ENCODE measurements at regions not wholly inside any gene's neighbourhood (a gene's known extent, or its start where the extent isn't known, plus 50 kb on each side); places are given as distances from the start of the nearest gene placed in this dataset.

- Histone ChIP-seq H3K36me3 (ENCODE audit: insufficient read depth, low read length) (no peaks in the 10 kb centered on the region), H3K4me3 (ENCODE audit: low read length) (no peak overlapping the region), H4K20me1 (ENCODE audit: insufficient read depth) (no peaks in the 10 kb centered on the region), H3K27me3 (ENCODE audit: insufficient read depth, low read depth, low read length) (no peaks in the 10 kb centered on the region), H3K4me2 (ENCODE audit: low read length) (no peak overlapping the region), H3K9me2 (ENCODE audit: insufficient read depth, low read length) (no peaks in the 10 kb centered on the region), H3K27ac (ENCODE audit: low read length) (no peak overlapping the region), H3K79me2 (replicated peaks; ENCODE audit: insufficient read depth, low read length) (no peaks in the 10 kb centered on the region), H3K9ac (ENCODE audit: low read length) (no peak overlapping the region), H3F3A (ENCODE audit: insufficient read depth, low read length, poor library complexity, severe bottlenecking) (no peaks in the 10 kb centered on the region), H2AFZ (ENCODE audit: low read depth, low read length) (no peak overlapping the region), H3K9me3 (ENCODE audit: low read length) (no peaks in the 10 kb centered on the region)
- TF ChIP-seq SMC3 (conservative IDR thresholded peaks at IDR 0.05; ENCODE audit: poor library complexity), result no peak
- TF ChIP-seq MXI1 (conservative IDR thresholded peaks at IDR 0.05; ENCODE audit: poor library complexity, severe bottlenecking), result no peak
These were observed 187.1 kb upstream of the MAN1A1 start for GRCh38 chr6:119536666-119537065.

GRCh38 chr6:119535332-119535731 is 185.8 kb upstream of the MAN1A1 start:
- Histone ChIP-seq H3K27ac (ENCODE audit: low read length) (no peak overlapping the region), H3K27me3 (ENCODE audit: insufficient read depth, low read depth, low read length) (no peaks in the 10 kb centered on the region), H3F3A (ENCODE audit: insufficient read depth, low read length, poor library complexity, severe bottlenecking) (no peaks in the 10 kb centered on the region), H3K79me2 (replicated peaks; ENCODE audit: insufficient read depth, low read length) (no peaks in the 10 kb centered on the region), H3K9me3 (ENCODE audit: low read length) (no peaks in the 10 kb centered on the region), H4K20me1 (ENCODE audit: insufficient read depth) (no peaks in the 10 kb centered on the region), H3K9ac (ENCODE audit: low read length) (no peak overlapping the region), H3K9me2 (ENCODE audit: insufficient read depth, low read length) (no peaks in the 10 kb centered on the region), H2AFZ (ENCODE audit: low read depth, low read length) (no peak overlapping the region), H3K36me3 (ENCODE audit: insufficient read depth, low read length) (no peaks in the 10 kb centered on the region), H3K4me3 (ENCODE audit: low read length) (no peak overlapping the region), H3K4me2 (ENCODE audit: low read length) (no peak overlapping the region)
- TF ChIP-seq REST (IDR thresholded peaks at IDR 0.05; ENCODE audit: borderline replicate concordance), result no peak
- TF ChIP-seq EZH2 (IDR thresholded peaks at IDR 0.05; ENCODE audit: borderline replicate concordance, insufficient read depth, low read length, poor library complexity, severe bottlenecking), result no peak

GRCh38 chr6:119533603-119534279 is 184.2 kb upstream of the MAN1A1 start:
- TF ChIP-seq MXI1 (conservative IDR thresholded peaks at IDR 0.05; ENCODE audit: poor library complexity, severe bottlenecking), result no peak
- no peak for TF ChIP-seq REST (IDR thresholded peaks at IDR 0.05; ENCODE audit: borderline replicate concordance)
- no peak for TF ChIP-seq EZH2 (IDR thresholded peaks at IDR 0.05; ENCODE audit: borderline replicate concordance, insufficient read depth, low read length, poor library complexity, severe bottlenecking)
- no peak for TF ChIP-seq CTCF (IDR thresholded peaks at IDR 0.05; ENCODE audit: poor library complexity, severe bottlenecking)
- TF ChIP-seq TAF1 (IDR thresholded peaks at IDR 0.05; ENCODE audit: low read depth), result no peak
- no peak for TF ChIP-seq EP300 (conservative IDR thresholded peaks at IDR 0.05; ENCODE audit: poor library complexity, severe bottlenecking)
- TF ChIP-seq RAD21 (conservative IDR thresholded peaks at IDR 0.05), result no peak
- TF ChIP-seq POLR2AphosphoS5 (IDR thresholded peaks at IDR 0.05), result no peak
- no peak for TF ChIP-seq SMC3 (conservative IDR thresholded peaks at IDR 0.05; ENCODE audit: poor library complexity)
- Histone ChIP-seq H3K27ac (ENCODE audit: low read length) (no peak overlapping the region), H4K20me1 (ENCODE audit: insufficient read depth) (no peaks in the 10 kb centered on the region), H3K4me2 (ENCODE audit: low read length) (no peak overlapping the region), H3K27me3 (ENCODE audit: insufficient read depth, low read depth, low read length) (no peaks in the 10 kb centered on the region), H3K4me3 (ENCODE audit: low read length) (no peak overlapping the region), H3K9ac (ENCODE audit: low read length) (no peak overlapping the region), H3K9me2 (ENCODE audit: insufficient read depth, low read length) (no peaks in the 10 kb centered on the region), H3K36me3 (ENCODE audit: insufficient read depth, low read length) (no peaks in the 10 kb centered on the region), H2AFZ (ENCODE audit: low read depth, low read length) (no peak overlapping the region), H3F3A (ENCODE audit: insufficient read depth, low read length, poor library complexity, severe bottlenecking) (no peaks in the 10 kb centered on the region), H3K79me2 (replicated peaks; ENCODE audit: insufficient read depth, low read length) (no peaks in the 10 kb centered on the region), H3K9me3 (ENCODE audit: low read length) (no peaks in the 10 kb centered on the region)

All from neural cell (in vitro differentiated cells).